HG03060 (cell line): ENCODE measurements at regions not wholly inside any gene's neighbourhood (a gene's known extent, or its start where the extent isn't known, plus 50 kb on each side); places are given as distances from the start of the nearest gene placed in this dataset.
"Not testable (repeated sequence)": the region's sequence is repeated elsewhere in the genome, so short reads cannot be mapped to it uniquely, and the experiment has no call there.

Source experiments
- ATAC-seq: cut with Tn5 transposase; IDR thresholded peaks from one replicate; pipeline ENCODE4 v1.9.1; 2021; ENCODE audit warnings: low read depth, moderate number of reproducible peaks; ENCODE audit not compliant: unreplicated experiment

DNA sequence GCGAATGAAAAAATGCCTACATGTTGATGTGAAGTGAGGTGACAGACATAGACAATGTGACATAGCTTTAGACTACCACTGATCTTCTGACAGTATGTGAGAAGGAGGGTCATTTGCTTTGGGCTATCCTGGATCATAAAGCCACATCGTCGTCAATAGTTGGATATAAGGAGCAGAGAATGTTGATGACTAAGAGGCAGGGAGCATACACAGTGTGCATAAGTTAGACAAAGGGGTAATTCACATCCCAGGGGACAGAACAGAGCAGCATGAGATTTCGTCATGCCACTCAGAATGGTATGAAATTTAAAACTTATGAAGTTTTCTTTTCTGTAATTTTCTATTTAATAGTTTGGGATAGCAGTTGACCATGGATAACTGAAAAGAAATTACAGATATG, 403.2 kb downstream of the DSC3 start:
- ATAC-seq = no peak

DNA sequence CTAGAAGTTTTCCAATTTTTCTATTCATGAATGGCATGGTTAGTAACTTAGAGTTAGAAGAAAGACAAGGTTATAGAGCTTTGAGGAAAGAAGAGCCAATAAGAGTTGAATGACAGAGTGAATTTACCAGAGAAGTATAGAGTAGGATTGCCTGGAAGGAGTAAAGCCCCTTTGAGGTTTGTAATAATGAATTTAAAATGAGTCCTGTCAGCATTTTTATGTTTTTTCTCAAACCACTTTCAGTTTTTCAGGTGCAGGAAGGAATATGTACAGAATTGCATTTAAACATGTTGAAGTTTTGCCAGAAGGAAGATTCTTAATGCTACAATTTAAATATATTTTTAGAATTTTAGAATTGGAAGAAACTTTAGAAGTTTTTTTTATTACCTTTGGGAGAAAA, 408.3 kb downstream of the DSC3 start:
- no peak for ATAC-seq

DNA sequence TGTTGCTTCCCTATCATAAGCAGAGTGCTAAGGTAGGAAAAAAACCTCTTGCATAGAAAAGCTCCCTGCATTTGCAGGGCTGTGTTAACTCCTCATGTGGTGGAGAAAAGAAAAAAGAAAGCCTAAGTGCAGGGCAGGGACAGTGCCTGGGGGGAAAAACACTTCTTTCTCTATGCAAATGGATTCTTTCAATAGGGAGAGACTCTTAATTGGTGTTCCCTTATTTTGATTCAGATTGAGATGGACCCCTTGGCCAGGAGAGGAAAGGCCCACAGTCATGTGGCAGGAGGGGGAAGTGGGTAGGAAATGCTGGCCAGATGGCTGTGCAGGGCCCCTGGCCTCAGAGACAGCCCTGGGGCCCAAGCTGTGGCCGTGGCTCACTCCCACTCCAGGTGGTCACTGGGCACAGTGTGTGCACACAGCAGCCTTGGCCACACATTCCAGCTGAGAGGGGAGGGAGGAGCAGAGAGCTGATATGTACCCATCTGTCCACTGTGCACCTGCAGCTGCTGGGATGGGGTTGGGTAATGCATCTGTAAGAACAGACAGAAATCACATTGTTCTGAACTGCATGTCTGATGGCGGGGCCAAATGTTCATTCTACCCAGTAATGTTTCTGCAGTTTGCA, 410.4 kb downstream of the DSC3 start:
- ATAC-seq = no peak

DNA sequence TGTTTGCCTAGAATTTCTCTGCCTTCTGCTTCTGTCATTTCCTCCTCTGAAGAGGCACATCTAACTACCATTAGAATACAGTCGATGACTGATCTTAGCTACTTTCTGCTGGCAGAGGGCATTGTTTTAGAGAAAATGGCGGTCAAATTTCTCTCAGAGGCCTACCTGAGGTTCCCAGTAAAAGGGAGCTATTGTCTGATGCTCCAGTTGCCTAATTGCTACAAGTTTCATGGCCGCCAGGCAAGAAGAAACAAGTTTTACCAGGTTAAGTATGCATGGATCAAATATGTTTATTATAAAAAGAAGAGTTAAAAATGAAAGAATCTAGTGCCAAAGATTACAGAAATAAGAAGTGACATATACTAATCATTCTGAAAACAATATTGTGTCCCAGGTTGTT, 416.6 kb downstream of the DSC3 start:
- ATAC-seq = no peak

- no peak for ATAC-seq
Measured at GRCh38 chr18:30623401-30624065, 419.0 kb downstream of the DSC3 start.

DNA sequence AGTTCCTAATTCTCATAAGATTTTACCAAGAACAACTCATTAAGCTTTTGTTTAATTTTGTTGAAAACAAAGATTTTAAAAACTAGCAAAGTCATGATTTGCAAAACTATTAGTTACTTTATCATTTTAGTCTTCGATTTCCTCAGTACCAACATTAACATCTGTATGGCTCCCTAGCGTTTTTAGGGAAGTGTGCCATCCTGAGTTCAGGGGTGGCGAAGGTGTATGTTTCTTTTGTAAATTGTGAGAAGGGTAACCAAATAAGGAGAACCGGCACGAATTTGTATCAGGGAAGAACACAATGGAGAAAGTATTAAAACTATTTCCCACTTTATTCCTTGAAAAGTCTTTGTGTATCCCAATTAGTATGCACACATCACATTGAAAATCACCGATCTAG, 419.9 kb downstream of the DSC3 start:
- no peak for ATAC-seq

DNA sequence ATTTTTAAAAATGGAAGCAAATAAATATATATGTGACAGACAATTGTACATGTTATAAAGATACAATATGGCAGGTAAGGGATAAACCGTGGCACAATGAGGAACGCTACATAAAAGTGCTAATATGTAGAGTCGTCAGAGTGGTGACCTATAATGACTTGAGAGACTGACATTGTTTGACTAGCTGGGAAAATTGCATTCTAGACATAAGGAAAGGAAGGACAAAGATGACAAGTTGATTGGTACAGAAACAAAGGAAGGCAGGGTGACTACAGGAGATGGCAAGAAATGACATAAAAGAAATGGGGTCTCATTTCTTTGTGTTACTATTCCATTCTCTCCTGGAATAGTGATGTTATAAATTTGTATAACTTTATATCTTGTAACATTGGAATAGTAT, 420.4 kb downstream of the DSC3 start:
- ATAC-seq = no peak

- ATAC-seq = no peak
Measured at GRCh38 chr18:30618567-30618966, 424.0 kb downstream of the DSC3 start.

DNA sequence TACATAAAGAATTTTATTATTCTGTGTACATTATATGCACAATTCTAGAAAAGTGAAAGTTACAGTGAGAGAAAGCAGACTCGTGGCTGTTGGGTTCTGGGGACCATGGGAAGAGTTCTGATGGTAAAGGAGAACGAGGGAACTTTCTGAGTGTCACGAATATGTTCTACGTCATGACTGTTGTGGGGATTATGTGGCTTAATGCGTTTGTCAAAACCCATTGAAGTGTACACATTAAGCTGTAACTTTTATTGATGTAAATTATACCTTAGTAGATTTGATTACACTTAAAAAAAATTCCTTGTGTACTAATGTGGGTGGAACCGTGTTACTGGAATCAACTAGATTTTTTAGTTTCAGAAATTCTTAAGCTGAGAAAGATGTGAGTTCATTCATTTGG, 426.1 kb downstream of the DSC3 start:
- ATAC-seq = no peak

GRCh38 chr18:30613467-30613801, 429.1 kb downstream of the DSC3 start:
- ATAC-seq = no peak

- ATAC-seq = no peak
Measured at GRCh38 chr18:30601541-30601940, 441.0 kb downstream of the DSC3 start.

DNA sequence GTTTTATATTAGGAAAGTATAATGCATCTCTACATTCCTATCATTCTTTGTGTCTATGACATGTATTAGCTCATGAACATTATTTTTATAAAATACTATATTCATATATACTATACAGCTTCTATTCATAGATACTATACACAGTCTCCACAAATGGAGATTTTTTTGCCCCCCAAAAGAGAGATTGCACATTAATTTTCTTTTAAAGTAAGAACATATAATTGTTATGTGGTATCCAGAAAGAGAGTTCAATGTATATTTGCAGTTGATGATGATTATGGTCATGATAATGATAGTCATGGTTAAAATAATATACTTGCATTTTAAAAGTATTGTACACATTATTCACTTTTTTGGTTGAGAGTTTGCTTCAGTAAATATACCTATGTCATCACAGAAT, 445.3 kb downstream of the DSC3 start:
- ATAC-seq = no peak

DNA sequence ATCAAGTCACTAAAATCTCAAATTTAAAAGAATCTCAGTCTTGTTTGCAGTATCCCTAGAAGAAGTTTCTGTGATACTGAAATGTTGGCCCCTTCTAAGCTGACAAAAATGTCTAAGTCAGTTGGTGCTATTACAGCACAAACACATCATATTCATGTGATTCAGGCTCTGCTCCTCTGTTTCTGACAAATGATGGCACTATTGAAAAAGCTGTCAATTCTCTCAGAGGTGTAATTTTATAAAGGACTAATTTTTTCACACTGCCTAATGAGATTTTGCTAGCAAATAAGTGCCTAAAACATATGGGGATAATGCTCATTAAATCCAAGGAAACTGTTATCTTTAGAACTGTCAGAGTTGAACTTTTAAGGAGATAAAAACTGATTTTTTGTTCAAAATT, 445.9 kb downstream of the DSC3 start:
- no peak for ATAC-seq

DNA sequence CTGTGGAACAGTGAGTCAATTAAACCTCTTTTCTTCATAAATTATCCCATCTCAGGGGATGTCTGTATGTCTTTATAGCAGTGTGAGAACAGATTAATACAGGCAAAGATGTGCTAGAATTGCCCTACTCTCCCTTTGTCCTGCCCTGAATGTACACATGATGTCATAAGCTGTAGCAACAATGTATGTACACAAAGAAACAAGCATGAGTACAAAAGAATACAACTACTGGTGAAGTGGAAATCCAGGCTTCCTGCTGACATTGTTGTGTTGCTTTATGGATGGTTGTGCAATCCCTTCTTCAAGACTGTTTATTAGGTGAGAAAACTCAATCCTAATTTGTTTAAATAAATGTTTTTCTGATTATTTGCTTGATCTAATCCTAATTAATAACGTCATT, 446.6 kb downstream of the DSC3 start:
- no peak for ATAC-seq

GRCh38 chr18:30594911-30595310, 447.6 kb downstream of the DSC3 start:
- not testable (repeated sequence) for ATAC-seq

- ATAC-seq = no peak
Measured at GRCh38 chr18:30591462-30591861, 451.1 kb downstream of the DSC3 start.

- ATAC-seq = no peak
Measured at GRCh38 chr18:30588673-30589164, 453.8 kb downstream of the DSC3 start.

DNA sequence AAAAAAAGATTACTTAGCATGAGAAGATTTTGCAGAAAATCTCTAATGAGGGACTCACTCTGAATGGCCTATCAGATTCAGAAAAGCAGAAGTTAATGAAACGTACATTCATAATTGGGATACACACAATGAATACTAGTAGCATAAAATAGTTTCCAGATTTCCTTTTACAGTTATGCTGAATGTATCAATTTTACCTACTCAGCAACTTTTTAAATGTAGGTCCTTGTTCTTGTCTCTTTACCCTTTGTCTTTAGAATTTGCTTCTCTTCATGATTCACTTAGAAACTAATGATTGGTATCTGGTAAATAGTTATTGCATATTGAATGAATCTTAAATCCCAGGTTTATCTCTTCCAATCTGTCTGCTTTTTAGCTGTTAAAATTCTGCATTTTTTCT, 458.8 kb downstream of the DSC3 start:
- no peak for ATAC-seq

- no peak for ATAC-seq
Measured at GRCh38 chr18:30582078-30582477, 460.5 kb downstream of the DSC3 start.

DNA sequence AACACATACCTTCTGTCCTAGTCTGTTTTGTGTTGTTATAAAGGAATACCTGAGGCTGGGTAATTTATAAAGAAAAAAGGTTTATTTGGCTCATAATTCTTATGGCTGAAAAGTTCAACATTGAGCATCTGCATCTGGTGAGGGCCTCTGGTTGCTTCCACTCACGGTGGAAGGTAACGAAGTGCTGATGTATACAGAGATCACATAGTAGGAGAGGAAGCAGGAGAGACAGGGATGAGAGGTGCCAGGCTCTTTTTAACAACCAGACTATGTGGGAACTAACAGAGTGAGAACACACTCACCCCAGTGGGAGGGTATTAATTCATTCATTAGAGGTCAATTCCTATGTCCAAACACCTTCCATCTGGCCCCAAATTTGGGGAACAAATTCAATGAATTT, 463.8 kb downstream of the DSC3 start:
- no peak for ATAC-seq

- no peak for ATAC-seq
Measured at GRCh38 chr18:30572214-30572613, 470.3 kb downstream of the DSC3 start.

GRCh38 chr18:30568333-30568732, 474.2 kb downstream of the DSC3 start:
- no peak for ATAC-seq

- ATAC-seq = no peak
Measured at GRCh38 chr18:30566877-30567276, 475.7 kb downstream of the DSC3 start.
